HepG2 (cell line): ENCODE measurements at regions not wholly inside any gene's neighbourhood (a gene's known extent, or its start where the extent isn't known, plus 50 kb on each side); places are given as distances from the start of the nearest gene placed in this dataset.

Experiments
- ATAC-seq: fragments of 200-7000 bp; cut with Tn5 transposase; 3 replicates; pipeline ENCODE4 v1.9.1; 2020; ENCODE audit warnings: mild to moderate bottlenecking, moderate library complexity
- BruUV-seq: library from RNA; stranded (reverse); fragments of 400-500 nt; replicated peaks from 2 replicates; lab custom pipeline; 2021; lab: Mats Ljungman, UMichigan
- CTCF ChIA-PET: fragments of 300-600 bp; formaldehyde crosslinking; extraction: SDS; loops from one replicate; lab custom pipeline; 2021; ENCODE audit warnings: low total read pairs, inconsistent platforms, low intra/inter-chr PET ratio; lab: Yijun Ruan, JAX
- POLR2A ChIA-PET: fragments of 350-600 bp; sonication (Branson Sonifier 250); formaldehyde crosslinking; loops from one replicate; lab custom pipeline; 2020; ENCODE audit warnings: antibody characterized with exemption, inconsistent platforms; lab: Yijun Ruan, JAX
- DNase-seq: peaks from one replicate; pipeline ENCODE4 v3.0.0-alpha.2; 2015; ENCODE audit warnings: low spot score
- FAIRE-seq: peaks from 3 replicates; lab custom pipeline; 2011; peaks lifted over from hg19 to GRCh38; lab: Jason Lieb, UNC
- H2AFZ ChIP-seq: one replicate; pipeline ENCODE4 v1.6.1; 2011; ENCODE audit warnings: low read length, inconsistent platforms
- H3K27ac ChIP-seq: fragments of 300-600 bp; 3 replicates; pipeline ENCODE4 v1.8.0; 2011; ENCODE audit warnings: mixed run types, mild to moderate bottlenecking, mixed read lengths, low read length, inconsistent platforms; ENCODE audit not compliant: insufficient read depth; ENCODE audit errors: extremely low read length
- H3K27me3 ChIP-seq, 2 experiments: fragments of 200-600 bp in 1 of 2; 2 replicates in 1 of 2; 3 replicates in 1 of 2; pipeline versions ENCODE4 v1.6.0 to v1.8.0; 2011; ENCODE audit warnings: low read length in 2 of 2, mild to moderate bottlenecking in 2 of 2, moderate library complexity in 2 of 2, inconsistent platforms in 1 of 2; ENCODE audit not compliant: insufficient read depth in 2 of 2, control insufficient read depth in 1 of 2
- H3K36me3 ChIP-seq, 2 experiments: fragments of 200-600 bp in 1 of 2; replicated peaks in 1 of 2; 2 replicates in 1 of 2; 3 replicates in 1 of 2; pipeline versions ENCODE4 v1.5.1 to v1.8.0; 2011; ENCODE audit warnings: low read length in 2 of 2, inconsistent platforms in 1 of 2; ENCODE audit not compliant: insufficient read depth in 2 of 2, control insufficient read depth in 1 of 2
- H3K4me1 ChIP-seq: 2 replicates; pipeline ENCODE4 v1.5.1; 2012; ENCODE audit warnings: low read length, inconsistent platforms; ENCODE audit not compliant: insufficient read depth
- H3K4me2 ChIP-seq: 2 replicates; pipeline ENCODE4 v1.6.0; 2011; ENCODE audit warnings: low read depth, low read length, inconsistent platforms
- H3K4me3 ChIP-seq, 3 experiments: fragments of 200-600 bp in 1 of 3; sonication (generic), shearing (Covaris generic) in 1 of 3; replicated peaks in 1 of 3; 2 replicates each; pipeline ENCODE4 v1.5.1; 2011 to 2016; ENCODE audit warnings: low read length in 3 of 3, inconsistent platforms in 2 of 3, low read depth in 2 of 3, mild to moderate bottlenecking in 2 of 3, control low read depth in 1 of 3, mixed read lengths in 1 of 3; ENCODE audit not compliant: insufficient read depth in 1 of 3
- H3K79me2 ChIP-seq: one replicate; pipeline ENCODE4 v1.6.1; 2011; ENCODE audit warnings: low read length, inconsistent platforms; ENCODE audit not compliant: insufficient read depth
- H3K9ac ChIP-seq: 2 replicates; pipeline ENCODE4 v1.6.0; 2011; ENCODE audit warnings: mild to moderate bottlenecking, low read depth, low read length, inconsistent platforms; ENCODE audit not compliant: insufficient read depth
- H3K9me3 ChIP-seq: 2 replicates; pipeline ENCODE4 v1.5.1; 2012; ENCODE audit warnings: mild to moderate bottlenecking, low read length
- H4K20me1 ChIP-seq: 2 replicates; pipeline ENCODE4 v1.6.0; 2011; ENCODE audit warnings: inconsistent platforms, mild to moderate bottlenecking, low read length, moderate library complexity; ENCODE audit not compliant: insufficient read depth
- ARNTL ChIP-seq: sonication (generic); formaldehyde crosslinking; IDR thresholded peaks from 2 replicates; pipeline ENCODE4 v1.4.0; 2020; ENCODE audit warnings: mild to moderate bottlenecking, missing genetic modification reagents
- E2F5 ChIP-seq: sonication (generic); formaldehyde crosslinking; conservative IDR thresholded peaks from 2 replicates; pipeline ENCODE4 v1.4.0; 2020; ENCODE audit warnings: missing genetic modification reagents
- GABPA ChIP-seq, 2 experiments: IDR thresholded peaks; 2 replicates each; pipeline ENCODE4 v1.6.1; 2011 to 2016; ENCODE audit warnings: low read depth in 2 of 2, low read length in 1 of 2, missing biosample characterization in 1 of 2, missing genetic modification characterization in 1 of 2
- GTF2F1 ChIP-seq: fragments of 150-350 bp; IDR thresholded peaks from 2 replicates; pipeline ENCODE4 v1.6.1; 2014; ENCODE audit warnings: low read length
- HES4 ChIP-seq: sonication (generic); formaldehyde crosslinking; IDR thresholded peaks from 2 replicates; pipeline ENCODE4 v1.9.0; 2021; ENCODE audit warnings: mild to moderate bottlenecking, missing genetic modification reagents, borderline replicate concordance
- KLF6 ChIP-seq: IDR thresholded peaks from 2 replicates; pipeline ENCODE4 v1.8.0; 2016; ENCODE audit warnings: missing biosample characterization, missing genetic modification reagents
- MED8 ChIP-seq: sonication (generic); formaldehyde crosslinking; IDR thresholded peaks from 2 replicates; pipeline ENCODE4 v1.8.1; 2023; ENCODE audit warnings: mild to moderate bottlenecking, missing genetic modification reagents; ENCODE audit not compliant: insufficient replicate concordance
- SIX4 ChIP-seq: sonication (generic); formaldehyde crosslinking; IDR thresholded peaks from 2 replicates; pipeline ENCODE4 v1.4.0; 2020; ENCODE audit warnings: missing genetic modification reagents
- TBX2 ChIP-seq: sonication (generic); formaldehyde crosslinking; IDR thresholded peaks from 2 replicates; pipeline ENCODE4 v1.5.0; 2020; ENCODE audit warnings: missing genetic modification reagents, mild to moderate bottlenecking, borderline replicate concordance
- ZNF512 ChIP-seq: sonication (generic); formaldehyde crosslinking; IDR thresholded peaks from 2 replicates; pipeline ENCODE4 v1.4.0; 2020; ENCODE audit warnings: mild to moderate bottlenecking, missing genetic modification reagents
- ZNF720 ChIP-seq: sonication (generic); formaldehyde crosslinking; IDR thresholded peaks from 2 replicates; pipeline ENCODE4 v1.4.0; 2020; ENCODE audit warnings: missing genetic modification reagents
- ZNF841 ChIP-seq: sonication (generic); formaldehyde crosslinking; IDR thresholded peaks from 2 replicates; pipeline ENCODE4 v1.8.1; 2023; ENCODE audit warnings: missing genetic modification reagents, borderline replicate concordance
- ZSCAN22 ChIP-seq: sonication (generic); formaldehyde crosslinking; IDR thresholded peaks from 2 replicates; pipeline ENCODE4 v1.4.0; 2020; ENCODE audit warnings: mild to moderate bottlenecking, missing genetic modification reagents
- WGBS: methylation state at CpG from one replicate; pipeline ENCODE4 v1.1.6; 2017; ENCODE audit warnings: low lambda C conversion rate; 5-methylcytosine and 5-hydroxymethylcytosine counted together
- in situ Hi-C: cut with HindIII; loops from 2 replicates; pipeline ENCODE4 v1.10.0; 2017; ENCODE audit warnings: low pct_unique_long_range_greater_than_20kb; ENCODE audit not compliant: extremely low pct_ligation_motif_present
- intact Hi-C: fragments of 100-400 bp; cut with micrococcal nuclease; formaldehyde crosslinking; loops from one replicate; pipeline ENCODE4 v1.10.0; 2022; ENCODE audit not compliant: unreplicated experiment
- TF ChIP-seq, protein P1 (sequence below): sonication (generic); formaldehyde crosslinking; IDR thresholded peaks from 2 replicates; pipeline ENCODE4 v1.8.0; 2022; ENCODE audit warnings: missing genetic modification reagents, mild to moderate bottlenecking, moderate library complexity, borderline replicate concordance

GRCh38 chr5:72692231-72692637 lies 124.2 kb upstream of the TNPO1 start (continued):
- no peak for TF ChIP-seq E2F5 (CRISPR knock-in tag)
- no peak for TF ChIP-seq TBX2 (CRISPR knock-in tag)
- TF ChIP-seq SIX4 (CRISPR knock-in tag), result no peak
- TF ChIP-seq HES4 (CRISPR knock-in tag), result no peak

DNA sequence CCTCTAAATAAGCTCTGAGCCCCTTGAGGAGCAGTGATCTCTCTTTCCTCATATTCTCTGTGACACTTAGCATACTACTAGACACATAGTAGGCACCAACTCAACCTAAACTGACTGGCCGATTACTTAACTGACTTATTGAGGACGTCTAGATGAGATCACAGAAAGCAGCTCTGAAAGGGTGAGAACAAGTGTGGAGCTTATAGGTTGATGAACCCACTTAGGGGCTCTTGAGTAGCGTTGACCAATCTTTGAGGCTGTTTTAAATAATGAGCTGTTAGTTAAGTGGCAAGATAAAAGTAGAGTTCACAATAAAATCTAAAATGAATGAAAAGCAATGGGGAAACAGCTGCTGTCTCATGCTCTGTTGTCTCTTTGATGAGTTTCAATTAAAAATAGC lies 124.7 kb upstream of the TNPO1 start:
- 3% methylated on average over 3 of the region's 3 CpGs for WGBS
- no peak overlapping the region for H3K9ac ChIP-seq
- no peak overlapping the region for H3K4me2 ChIP-seq
- no peak for FAIRE-seq
- ChIA-PET CTCF (no interaction called here), POLR2A (no interaction called here)
- H3K36me3 ChIP-seq, result no peaks in the 10 kb centered on the region
- intact Hi-C loops, result no loop called here
- no peak for ATAC-seq
- DNase-seq, result no peak
- no peaks in the 10 kb centered on the region for H3K9me3 ChIP-seq
- no peak overlapping the region for H3K27ac ChIP-seq
- no peaks in the 10 kb centered on the region for H4K20me1 ChIP-seq
- in situ Hi-C loops, result no loop called here
- no TSS peak for BruUV-seq
- TF ChIP-seq ZNF512, result no peak
- no peak for TF ChIP-seq MED8 (CRISPR knock-in tag)
- no peak for TF ChIP-seq ZNF720 (CRISPR knock-in tag)
- no peak for TF ChIP-seq GABPA (IDR thresholded peaks at IDR 0.05; ENCODE audit: low read depth, low read length)
- no peak for TF ChIP-seq GABPA (CRISPR knock-in tag; IDR thresholded peaks at IDR 0.05; ENCODE audit: low read depth)
- TF ChIP-seq ARNTL (CRISPR knock-in tag), result no peak
- no peak for TF ChIP-seq ZSCAN22
- no peak for TF ChIP-seq KLF6 (CRISPR knock-in tag)
- no peak for TF ChIP-seq GTF2F1
- no peak for TF ChIP-seq ZNF841 (CRISPR knock-in tag)
- TF ChIP-seq, protein P1, sequence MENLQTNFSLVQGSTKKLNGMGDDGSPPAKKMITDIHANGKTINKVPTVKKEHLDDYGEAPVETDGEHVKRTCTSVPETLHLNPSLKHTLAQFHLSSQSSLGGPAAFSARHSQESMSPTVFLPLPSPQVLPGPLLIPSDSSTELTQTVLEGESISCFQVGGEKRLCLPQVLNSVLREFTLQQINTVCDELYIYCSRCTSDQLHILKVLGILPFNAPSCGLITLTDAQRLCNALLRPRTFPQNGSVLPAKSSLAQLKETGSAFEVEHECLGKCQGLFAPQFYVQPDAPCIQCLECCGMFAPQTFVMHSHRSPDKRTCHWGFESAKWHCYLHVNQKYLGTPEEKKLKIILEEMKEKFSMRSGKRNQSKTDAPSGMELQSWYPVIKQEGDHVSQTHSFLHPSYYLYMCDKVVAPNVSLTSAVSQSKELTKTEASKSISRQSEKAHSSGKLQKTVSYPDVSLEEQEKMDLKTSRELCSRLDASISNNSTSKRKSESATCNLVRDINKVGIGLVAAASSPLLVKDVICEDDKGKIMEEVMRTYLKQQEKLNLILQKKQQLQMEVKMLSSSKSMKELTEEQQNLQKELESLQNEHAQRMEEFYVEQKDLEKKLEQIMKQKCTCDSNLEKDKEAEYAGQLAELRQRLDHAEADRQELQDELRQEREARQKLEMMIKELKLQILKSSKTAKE (CRISPR knock-in tag), result no peak
- no peaks in the 10 kb centered on the region for H3K4me1 ChIP-seq
- no peak overlapping the region for H2AFZ ChIP-seq
- no peak overlapping the region for H3K4me3 ChIP-seq
- no peaks in the 10 kb centered on the region for H3K79me2 ChIP-seq
- peaks cover 0 to 14% of the 10 kb centered on the region in 2 experiments; a peak in 3 of 5 replicates for H3K27me3 ChIP-seq
